NCI-H748 (cell line): ENCODE measurements at regions not wholly inside any gene's neighbourhood (a gene's known extent, or its start where the extent isn't known, plus 50 kb on each side); places are given as distances from the start of the nearest gene placed in this dataset.
"Not testable (repeated sequence)": the region's sequence is repeated elsewhere in the genome, so short reads cannot be mapped to it uniquely, and the experiment has no call there.

Experiments
- DNase-seq: peaks from one replicate; lab custom pipeline; 2025; ENCODE audit not compliant: unreplicated experiment; lab: John Stamatoyannopoulos, UW

DNA sequence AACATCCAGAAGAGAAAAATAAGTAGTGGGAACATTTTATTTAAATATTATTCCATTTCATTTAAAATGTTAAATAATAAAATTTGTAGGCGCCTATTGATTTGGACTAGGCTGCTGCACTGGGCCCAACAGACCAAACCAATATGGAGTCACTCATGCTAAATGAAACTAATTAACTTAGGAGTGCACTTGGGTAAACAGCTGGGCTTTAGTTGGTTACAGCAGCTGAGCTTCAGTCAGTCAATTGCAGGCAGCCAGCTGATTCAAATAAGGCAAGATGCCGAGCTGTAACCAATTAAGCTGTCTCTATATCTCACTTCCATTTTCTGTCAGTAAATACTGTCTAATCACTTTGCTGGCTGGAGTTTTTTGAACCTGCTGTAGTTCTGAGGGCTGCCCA, 102.1 kb upstream of the WDR11 start:
- DNase-seq, result peak; percentile 16

DNA sequence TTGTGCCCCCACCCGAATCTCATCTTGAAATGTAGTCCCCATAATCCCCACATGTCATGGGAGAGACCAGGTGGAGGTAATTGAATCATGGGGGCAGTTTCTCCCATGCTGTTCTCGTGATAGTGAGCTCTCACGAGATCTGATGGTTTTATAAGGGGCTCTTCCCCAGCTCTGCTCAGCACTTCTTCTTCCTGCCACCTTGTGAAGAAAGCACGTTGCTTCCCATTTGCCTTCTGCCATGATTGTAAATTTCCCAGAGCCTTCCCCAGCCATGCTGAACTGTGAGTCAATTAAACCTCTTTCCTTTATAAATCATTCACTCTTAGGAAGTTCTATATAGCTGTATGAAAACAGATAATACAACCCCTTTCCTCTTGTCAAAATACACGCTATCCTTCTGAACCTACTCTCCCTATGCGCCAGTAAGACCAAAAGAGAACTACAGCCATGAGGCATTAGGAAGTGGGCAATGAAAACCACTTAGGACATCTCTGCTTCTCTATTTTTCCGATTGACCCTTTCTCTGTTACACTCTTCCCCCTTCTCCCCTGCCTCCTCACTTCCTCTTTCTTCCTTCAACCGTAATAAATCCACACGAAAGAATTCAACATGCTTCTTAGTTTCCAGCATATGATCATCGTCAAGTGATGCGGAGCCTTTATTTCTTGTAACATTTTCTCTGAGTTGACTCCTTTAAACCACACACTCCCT, 101.2 kb upstream of the WDR11 start:
- no peak for DNase-seq

DNA sequence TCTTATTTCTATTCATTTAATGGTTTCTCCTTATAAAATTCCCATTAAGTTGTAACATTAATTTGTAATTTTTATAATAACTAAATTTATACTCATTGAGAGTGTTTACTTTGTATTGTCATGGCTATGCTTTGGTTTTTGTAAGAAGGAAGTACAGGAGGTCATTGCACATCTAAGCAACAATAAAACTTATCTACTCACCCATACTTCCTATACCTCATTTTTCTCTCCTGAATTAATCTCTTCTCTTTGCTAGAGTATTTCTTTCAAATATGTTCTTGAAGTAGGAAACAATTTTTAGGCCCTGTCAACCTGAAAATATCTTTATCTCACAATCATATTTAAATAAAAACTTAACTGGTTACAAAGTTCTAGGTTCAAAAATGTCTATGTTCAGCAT, 95.4 kb upstream of the WDR11 start:
- no peak for DNase-seq

- DNase-seq, result no peak
These were observed 90.9 kb upstream of the WDR11 start for GRCh38 chr10:120760253-120760652.

DNA sequence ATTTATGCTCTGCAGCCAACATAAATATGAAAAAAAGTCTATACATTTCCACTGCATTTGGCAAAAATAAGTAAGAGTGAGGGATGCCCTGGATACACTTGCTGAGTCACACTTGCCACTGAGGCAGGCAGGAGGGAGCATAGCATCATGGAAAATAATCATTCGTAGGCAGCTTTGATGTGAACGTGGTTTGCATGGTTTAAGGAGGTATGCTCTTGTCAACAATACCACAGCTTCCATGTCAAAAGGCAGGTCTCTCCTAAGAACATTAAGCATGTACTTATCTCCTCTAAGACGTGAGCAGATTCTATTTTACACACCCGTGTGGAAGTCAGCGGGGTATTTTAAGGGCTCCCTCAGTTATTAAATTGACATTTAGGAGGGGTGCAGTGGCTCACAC, 89.2 kb upstream of the WDR11 start:
- no peak for DNase-seq

DNA sequence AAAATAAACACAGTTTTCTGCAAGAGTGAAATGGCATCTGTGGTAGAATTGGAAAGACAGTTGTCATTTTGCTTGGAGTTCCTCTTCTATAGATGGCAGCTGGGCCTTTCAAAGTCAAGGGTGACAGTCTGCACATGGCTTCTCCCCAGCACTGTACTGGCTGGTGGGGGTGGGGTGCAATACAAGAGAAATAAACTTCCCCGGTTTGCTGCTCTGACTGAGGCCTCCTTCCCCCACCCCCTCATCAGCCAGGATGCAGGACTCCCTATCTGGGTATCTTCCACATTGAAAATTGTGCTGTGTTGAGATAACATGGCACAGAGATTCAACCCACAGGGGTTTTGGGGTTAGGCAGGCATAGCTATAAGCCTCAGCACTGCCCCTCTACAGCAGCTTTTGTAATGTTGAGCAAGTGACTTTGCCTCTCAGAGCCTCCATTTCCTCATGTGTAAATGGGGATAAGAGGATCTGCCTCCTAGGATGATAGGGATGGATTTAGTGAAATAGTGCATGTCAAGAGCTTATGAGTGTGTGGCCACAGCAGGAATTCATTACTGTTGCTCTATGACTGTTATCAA, 85.8 kb upstream of the WDR11 start:
- no peak for DNase-seq

DNA sequence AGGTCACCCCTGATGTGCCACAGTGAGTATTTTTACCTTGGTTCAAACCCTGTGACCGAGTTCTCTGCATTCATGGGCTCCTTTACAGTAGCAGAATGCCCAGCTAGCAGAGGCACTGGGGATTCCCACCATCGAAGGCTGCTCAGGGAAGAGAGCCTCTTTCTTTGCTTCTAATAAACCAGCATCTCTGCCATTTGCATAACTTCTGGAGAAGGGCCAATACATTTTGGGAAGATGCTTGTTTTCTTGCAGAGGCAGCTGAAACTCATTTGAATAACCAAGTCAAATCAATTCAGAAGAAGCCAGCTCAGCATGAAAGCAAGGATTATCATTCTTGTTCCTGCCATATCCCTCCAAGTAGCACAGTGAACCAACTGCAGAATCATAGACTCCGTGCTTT, 82.9 kb upstream of the WDR11 start:
- no peak for DNase-seq

DNA sequence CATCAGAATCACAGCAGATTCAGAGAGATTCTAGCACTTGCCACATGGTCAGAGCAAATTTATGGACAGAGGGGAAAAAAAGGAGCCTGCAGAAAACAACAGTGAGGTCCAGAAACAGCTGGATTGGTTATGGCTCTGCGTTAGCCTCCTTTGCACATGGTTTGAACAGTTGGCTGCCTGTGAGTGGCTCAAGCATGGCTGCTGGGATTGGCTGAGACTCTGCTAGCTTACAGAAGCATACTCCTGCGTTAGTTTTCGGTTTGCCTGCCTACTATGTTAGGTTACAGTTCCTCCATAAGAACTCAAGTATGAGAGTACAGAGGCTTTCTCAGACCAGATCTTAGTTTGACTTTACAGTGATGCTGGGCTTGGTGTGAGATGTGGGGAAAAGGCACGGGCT, 80.7 kb upstream of the WDR11 start:
- DNase-seq, result no peak

- DNase-seq, result no peak
These were observed 74.7 kb upstream of the WDR11 start for GRCh38 chr10:120776442-120776841.

- no peak for DNase-seq
These were observed 68.8 kb upstream of the WDR11 start for GRCh38 chr10:120782336-120782735.

GRCh38 chr10:120783098-120783497, 68.1 kb upstream of the WDR11 start:
- DNase-seq, result no peak

- DNase-seq, result no peak
These were observed 67.3 kb upstream of the WDR11 start for GRCh38 chr10:120783867-120784266.

- no peak for DNase-seq
These were observed 62.4 kb upstream of the WDR11 start for GRCh38 chr10:120788771-120789170.

DNA sequence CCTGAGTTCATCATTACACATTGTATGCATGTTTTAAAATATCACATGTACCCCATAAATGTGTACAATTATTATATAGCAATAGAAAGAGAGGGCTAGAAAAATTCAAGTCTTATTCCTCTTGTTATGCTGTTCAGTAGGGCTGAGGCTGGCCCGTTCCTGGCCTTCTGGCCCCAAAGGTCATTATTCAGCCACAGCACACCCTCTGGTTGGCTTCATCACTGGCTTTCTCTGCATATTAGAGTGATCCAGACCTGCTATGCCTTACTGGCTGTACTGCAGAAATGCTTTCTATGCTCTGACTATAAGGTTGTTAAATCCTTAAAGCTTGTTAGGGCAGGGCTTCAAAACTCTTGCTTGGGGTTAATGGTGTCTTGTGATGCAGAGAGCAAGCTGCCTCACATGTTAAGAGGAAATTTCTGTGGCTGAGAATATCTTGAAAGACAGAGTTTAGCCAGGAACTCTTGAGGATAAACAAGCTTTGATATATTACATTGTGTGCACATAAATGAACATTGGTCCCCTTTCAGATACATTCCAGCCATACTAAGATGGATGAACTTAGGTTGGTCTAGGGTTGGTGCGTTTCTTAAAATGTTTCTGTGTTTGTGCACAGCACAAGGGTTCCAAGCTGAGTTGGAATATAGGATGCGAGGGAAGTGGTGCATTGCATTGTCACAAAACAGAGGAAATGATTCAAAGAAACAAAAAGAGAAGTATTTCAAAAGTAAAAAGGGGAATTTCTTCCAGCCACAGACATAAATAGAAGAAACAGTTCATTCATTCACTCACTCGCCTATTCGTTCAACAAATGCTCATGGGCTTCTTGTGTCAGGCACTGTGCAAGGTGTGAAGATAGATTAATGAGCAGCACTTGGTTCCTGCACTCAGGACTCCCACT, 61.6 kb upstream of the WDR11 start:
- DNase-seq, result no peak

DNA sequence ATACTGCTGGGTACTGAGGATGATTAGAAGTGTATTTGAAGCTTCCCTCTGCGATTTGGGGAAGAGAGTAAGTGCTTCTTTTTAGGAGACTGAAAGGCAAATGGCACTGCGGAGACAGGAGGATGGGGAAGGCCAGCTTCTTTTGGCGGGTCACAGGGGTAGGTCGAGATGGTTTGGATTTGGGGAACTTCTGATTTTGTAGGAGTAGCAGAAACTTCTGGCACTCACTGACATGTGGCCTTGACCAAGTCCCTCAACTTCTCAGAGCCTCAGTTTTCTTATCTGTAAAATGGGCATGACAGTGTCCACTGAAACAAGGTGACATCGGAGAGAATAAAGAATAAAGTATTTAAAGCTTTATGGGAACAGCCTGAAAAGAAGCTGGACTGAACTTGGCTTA, 59.8 kb upstream of the WDR11 start:
- DNase-seq, result no peak

GRCh38 chr10:120793088-120793487, 58.1 kb upstream of the WDR11 start:
- DNase-seq, result no peak

DNA sequence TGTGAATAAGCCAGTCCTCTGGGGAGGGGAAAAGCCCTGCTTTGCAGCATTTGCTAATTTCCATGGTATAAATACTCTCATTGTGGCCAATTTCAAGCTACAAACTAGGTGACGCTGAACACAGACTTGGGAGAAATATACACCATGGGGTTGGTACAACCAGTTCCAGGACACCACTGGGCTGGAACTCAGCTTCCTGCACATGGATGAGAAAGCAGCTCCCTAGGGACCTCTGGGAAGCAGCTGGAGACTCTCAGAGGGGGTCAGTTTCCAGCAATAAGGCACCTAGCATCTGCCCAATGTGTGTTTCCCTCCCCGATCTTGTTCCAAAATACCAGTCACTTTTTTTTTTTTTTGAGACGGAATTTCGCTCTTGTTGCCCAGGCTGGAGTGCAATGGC, 56.8 kb upstream of the WDR11 start:
- no peak for DNase-seq

DNA sequence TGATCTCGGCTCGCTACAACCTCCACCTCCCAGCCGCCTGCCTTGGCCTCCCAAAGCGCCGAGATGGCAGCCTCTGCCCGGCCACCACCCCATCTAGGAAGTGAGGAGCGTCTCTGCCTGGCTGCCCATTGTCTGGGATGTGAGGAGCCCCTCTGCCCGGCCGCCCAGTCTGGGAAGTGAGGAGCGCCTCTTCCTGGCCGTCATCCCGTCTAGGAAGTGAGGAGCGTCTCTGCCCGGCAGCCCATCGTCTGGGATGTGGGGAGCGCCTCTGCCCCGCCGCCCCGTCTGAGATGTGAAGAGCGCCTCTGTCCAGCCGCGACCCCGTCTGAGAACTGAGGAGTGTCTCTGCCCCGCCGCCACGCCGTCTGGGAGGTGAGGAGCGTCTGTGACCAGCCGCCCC, 52.9 kb upstream of the WDR11 start:
- DNase-seq, result not testable (repeated sequence)

DNA sequence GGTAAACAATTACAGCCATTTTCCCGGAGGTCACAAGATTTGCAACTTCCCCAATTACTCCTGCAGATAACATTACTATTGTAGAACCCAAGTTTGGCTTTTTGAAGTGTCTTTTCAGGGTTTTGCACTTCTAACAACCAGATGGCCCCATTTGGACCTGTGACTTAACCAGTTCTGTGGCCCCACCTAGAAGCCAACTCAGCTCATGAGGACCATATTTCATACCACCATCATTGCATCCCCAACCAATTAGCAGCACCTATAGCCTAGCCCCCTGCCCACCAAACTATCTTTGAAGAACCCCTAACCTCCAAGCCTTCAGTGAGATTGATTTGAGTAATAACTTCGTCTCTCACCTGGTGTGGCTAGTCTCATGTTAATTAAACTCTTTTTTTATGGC, 51.3 kb upstream of the WDR11 start:
- no peak for DNase-seq

DNA sequence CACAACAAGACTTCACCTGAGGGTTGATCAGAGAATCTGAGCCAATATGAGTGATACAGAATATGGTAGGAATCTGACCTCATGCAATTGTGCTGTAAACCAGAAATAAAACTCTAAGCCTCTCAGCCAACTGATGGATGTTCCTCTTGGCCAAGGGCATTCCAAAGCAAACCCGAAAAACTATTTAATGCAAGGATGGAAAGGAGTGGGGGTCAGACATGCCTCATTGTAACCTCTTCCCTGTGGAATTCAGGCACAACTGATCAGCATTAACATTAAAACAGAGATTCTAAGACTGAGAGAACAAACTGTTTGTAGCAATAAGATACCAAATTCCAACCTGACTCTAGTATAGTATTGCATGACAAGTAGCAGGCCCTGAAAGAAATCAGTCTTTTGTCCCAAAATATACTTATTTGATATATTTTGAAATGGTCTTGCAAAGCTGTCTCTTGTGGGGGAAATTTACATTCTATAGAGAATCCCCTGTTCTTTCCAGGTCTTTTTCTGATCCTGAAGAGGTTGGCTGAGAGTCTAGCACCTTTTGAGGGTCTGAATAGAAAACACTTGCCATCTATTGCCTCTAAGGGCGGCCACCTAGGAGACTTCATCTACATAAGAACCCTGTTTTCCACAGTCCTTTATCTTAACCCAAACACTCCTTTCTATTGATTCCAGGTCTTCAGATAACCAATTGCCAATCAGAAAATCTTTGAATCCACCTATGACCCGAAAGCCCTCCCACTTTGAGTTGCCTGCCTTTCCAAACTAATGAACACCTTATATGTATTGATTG, 50.4 kb upstream of the WDR11 start:
- DNase-seq, result no peak
